Activated naive CD4-positive, alpha-beta T cell treated with anti-CD3 and anti-CD28 coated beads, Interleukin-2, amount 10 ng/mL, durations not matched to agents 7 days and 5 days (primary cell): ENCODE measurements at regions not wholly inside any gene's neighbourhood (a gene's known extent, or its start where the extent isn't known, plus 50 kb on each side); places are given as distances from the start of the nearest gene placed in this dataset.
A peak's percentile ranks its signal among the peaks of the same experiment; 100 is the strongest.

Experiments used
- CTCF ChIA-PET: fragments of 350-600 bp; sonication (Branson Sonifier 250); formaldehyde crosslinking; loops from one replicate; lab custom pipeline; 2021; ENCODE audit warnings: antibody characterized with exemption; lab: Charles Lee
- DNase-seq: peaks from one replicate; pipeline ENCODE4 v3.0.0-alpha.2; 2020
- H3K27ac Mint-ChIP-seq: one replicate; pipeline ENCODE4 v1.8.0; 2021; ENCODE audit warnings: mild to moderate bottlenecking, moderate library complexity, mixed read lengths
- H3K27me3 Mint-ChIP-seq: one replicate; pipeline ENCODE4 v1.8.0; 2021; ENCODE audit warnings: mild to moderate bottlenecking, mixed read lengths
- H3K36me3 Mint-ChIP-seq: one replicate; pipeline ENCODE4 v1.8.0; 2021; ENCODE audit warnings: mixed read lengths
- H3K4me1 Mint-ChIP-seq: one replicate; pipeline ENCODE4 v1.8.0; 2021; ENCODE audit warnings: mixed read lengths
- H3K4me3 Mint-ChIP-seq: one replicate; pipeline ENCODE4 v1.8.0; 2021; ENCODE audit warnings: mild to moderate bottlenecking, moderate library complexity, mixed read lengths
- H3K9me3 Mint-ChIP-seq: one replicate; pipeline ENCODE4 v1.8.0; 2021; ENCODE audit warnings: mixed read lengths

DNA sequence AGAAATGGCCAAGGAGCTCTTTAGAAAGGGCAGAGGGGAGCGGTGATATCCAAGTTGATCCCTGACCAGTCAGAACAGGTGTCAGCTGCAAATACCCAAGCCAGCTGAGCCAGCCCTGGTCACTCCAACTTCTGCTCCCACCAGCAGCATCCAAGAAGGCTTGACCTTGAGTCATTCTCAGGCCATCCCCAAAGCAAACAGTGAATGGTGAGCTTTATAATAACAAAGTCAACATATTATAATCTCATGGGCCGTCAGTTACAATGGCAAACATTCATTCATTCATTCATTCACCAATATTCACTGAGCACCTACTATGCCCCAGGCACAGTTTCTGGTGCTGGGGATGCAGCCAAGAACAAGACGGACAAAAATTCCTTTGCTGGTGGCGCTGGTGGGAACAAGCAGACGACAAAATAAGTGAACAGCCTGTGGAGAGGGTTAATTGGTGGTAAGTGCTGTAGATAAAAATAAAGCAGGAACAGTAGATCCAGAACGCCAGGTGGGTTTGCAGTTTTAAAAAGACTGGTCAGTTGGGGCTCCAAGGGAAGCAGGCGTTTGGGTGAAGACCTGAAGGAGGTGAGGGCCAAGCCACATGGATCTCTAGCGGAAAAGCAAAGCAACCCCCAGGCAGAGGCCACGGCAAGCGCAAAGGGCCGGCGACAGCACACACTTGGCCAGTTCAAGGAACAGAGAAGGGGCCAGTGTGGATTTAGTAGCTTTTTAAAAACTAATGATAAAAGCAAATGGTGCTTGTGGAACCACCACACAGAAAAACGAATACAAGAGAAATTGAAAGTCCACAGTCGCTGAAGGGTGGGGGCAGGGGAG, 131.8 kb upstream of the PTPN1 start:
- H3K9me3 Mint-ChIP-seq = no peaks in the 10 kb centered on the region
- H3K36me3 Mint-ChIP-seq = no peaks in the 10 kb centered on the region
- CTCF ChIA-PET = no interaction called here
- DNase-seq = no peak
- no peak overlapping the region for H3K27ac Mint-ChIP-seq
- no peak overlapping the region for H3K4me3 Mint-ChIP-seq
- H3K27me3 Mint-ChIP-seq = peaks cover 13% of the 10 kb centered on the region
- peaks cover 54% of the 10 kb centered on the region for H3K4me1 Mint-ChIP-seq

DNA sequence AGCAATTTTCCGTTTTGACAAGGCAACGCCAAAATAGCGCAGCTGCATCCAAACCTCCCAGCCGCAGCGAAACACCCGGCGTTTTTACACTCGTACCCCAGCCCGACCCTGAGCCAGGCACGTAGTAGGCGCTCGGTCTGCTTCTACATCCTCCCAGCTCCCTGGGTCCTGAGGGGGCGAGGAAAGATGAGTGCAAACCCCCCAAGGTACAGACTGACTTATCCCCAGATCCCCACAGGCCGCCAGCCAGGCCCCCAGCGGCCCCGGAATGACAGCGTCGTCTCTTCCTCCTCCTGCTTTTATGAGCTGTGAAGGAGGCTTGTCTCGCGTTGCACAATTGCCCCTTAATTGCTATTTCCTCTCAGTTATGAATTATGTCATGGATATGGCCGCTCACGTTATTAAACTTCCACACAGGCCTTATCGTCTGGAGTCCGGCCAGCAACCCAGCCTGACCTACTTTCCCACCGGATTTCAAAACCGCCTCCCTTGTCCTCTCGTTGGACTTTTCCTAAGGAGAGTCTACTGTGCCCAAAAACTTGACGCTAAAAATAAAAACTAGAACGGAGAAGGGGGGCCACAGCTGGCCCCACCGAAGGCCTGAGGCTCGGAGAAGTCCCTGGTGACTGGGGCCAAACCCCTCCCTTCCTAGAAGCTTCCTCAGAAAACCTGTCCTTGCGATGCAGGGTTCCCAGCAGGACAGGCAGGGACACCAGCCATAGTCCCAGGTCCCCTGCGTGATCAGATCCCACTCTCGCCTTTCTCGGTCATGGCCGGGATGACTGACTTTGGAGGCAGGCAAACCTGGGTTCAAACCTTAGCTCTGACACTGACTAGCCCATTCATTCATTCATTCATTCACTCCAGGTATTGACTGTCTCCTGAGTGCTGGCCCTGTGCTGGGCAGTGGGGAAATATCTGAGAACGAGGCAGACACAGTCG, 130.9 kb upstream of the PTPN1 start:
- no peaks in the 10 kb centered on the region for H3K9me3 Mint-ChIP-seq
- H3K27ac Mint-ChIP-seq = peak overlapping the region; percentile 39
- no peak for DNase-seq
- CTCF ChIA-PET = no interaction called here
- H3K4me1 Mint-ChIP-seq = peaks cover 63% of the 10 kb centered on the region
- H3K4me3 Mint-ChIP-seq = no peak overlapping the region
- peaks cover 4% of the 10 kb centered on the region for H3K27me3 Mint-ChIP-seq
- H3K36me3 Mint-ChIP-seq = no peaks in the 10 kb centered on the region

DNA sequence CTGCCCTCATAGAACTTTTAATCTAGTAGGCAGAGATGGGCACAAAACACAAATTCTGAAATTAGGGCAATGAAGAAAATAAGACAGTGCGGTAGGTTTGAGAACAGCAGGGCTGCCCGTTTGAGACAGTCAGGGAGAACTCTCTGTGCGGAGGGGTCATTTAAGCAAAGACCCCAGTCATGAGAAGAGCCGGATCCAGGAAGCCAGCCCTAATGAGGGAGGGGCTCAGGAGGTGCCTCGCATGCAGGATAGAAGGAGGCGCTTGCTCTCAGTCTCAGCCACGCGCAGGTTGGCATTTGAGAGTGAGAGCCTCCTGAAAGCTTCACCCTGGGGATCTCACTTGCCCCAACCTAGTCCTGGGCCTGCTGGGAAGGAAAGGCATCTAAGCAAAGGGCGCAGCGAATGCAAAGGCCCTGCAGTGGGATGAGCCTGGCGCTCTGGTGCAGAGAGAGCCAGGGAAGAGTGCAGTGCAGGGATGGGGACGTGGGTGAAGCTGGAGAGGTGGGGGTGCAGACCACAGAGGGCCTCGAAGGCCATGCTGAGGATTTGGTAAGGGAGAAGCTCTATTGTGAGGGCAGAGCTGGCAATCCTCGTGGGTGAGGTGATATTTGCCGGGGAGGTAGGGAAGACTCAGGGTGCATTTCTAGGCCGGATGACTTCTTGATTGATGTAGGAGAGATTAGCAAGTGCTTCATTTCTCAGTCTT, 130.0 kb upstream of the PTPN1 start:
- CTCF ChIA-PET = interaction anchor here (2.5 kb wide), 1 partner anchor 72 kb away, joined by 5 read pairs; no protein-coding TSS in a partner anchor
- DNase-seq = no peak
- no peaks in the 10 kb centered on the region for H3K9me3 Mint-ChIP-seq
- H3K36me3 Mint-ChIP-seq = no peaks in the 10 kb centered on the region
- no peak overlapping the region for H3K27ac Mint-ChIP-seq
- H3K4me3 Mint-ChIP-seq = no peak overlapping the region
- H3K27me3 Mint-ChIP-seq = peaks cover 4% of the 10 kb centered on the region
- H3K4me1 Mint-ChIP-seq = peaks cover 71% of the 10 kb centered on the region

- Mint-ChIP-seq H3K9me3 (no peaks in the 10 kb centered on the region), H3K4me3 (no peak overlapping the region), H3K4me1 (peaks cover 76% of the 10 kb centered on the region), H3K27ac (no peak overlapping the region), H3K27me3 (peaks cover 4% of the 10 kb centered on the region), H3K36me3 (no peaks in the 10 kb centered on the region)
- CTCF ChIA-PET = interaction anchor here (2.5 kb wide), 1 partner anchor 72 kb away, joined by 5 read pairs; no protein-coding TSS in a partner anchor
- no peak for DNase-seq
These were observed 129.5 kb upstream of the PTPN1 start for GRCh38 chr20:50380697-50381040.

- peak overlapping the region; percentile 8 for H3K4me3 Mint-ChIP-seq
- CTCF ChIA-PET = interaction anchor here (2.5 kb wide), 1 partner anchor 71 kb away, joined by 5 read pairs; no protein-coding TSS in a partner anchor
- H3K27ac Mint-ChIP-seq = peak overlapping the region; percentile 86
These were observed 129.0 kb upstream of the PTPN1 start for GRCh38 chr20:50381075-50381732.

GRCh38 chr20:50381771-50382593, 128.2 kb upstream of the PTPN1 start:
- H3K27ac Mint-ChIP-seq = peak overlapping the region; percentile 93
- no peaks in the 10 kb centered on the region for H3K9me3 Mint-ChIP-seq
- H3K36me3 Mint-ChIP-seq = no peaks in the 10 kb centered on the region
- H3K27me3 Mint-ChIP-seq = peaks cover 4% of the 10 kb centered on the region
- peak; percentile 58 for DNase-seq
- H3K4me3 Mint-ChIP-seq = peak overlapping the region; percentile 56
- CTCF ChIA-PET = interaction anchor here (0.8 to 2.5 kb wide), 2 partner anchors 70 to 206 kb away, joined by 3 to 5 read pairs; no protein-coding TSS in a partner anchor
- peaks cover 80% of the 10 kb centered on the region for H3K4me1 Mint-ChIP-seq

More at GRCh38 chr20:50381075-50381732, 129.0 kb upstream of the PTPN1 start:
- Mint-ChIP-seq H3K36me3 (no peaks in the 10 kb centered on the region), H3K27me3 (peaks cover 4% of the 10 kb centered on the region), H3K4me1 (peaks cover 80% of the 10 kb centered on the region), H3K9me3 (no peaks in the 10 kb centered on the region)
- no peak for DNase-seq

DNA sequence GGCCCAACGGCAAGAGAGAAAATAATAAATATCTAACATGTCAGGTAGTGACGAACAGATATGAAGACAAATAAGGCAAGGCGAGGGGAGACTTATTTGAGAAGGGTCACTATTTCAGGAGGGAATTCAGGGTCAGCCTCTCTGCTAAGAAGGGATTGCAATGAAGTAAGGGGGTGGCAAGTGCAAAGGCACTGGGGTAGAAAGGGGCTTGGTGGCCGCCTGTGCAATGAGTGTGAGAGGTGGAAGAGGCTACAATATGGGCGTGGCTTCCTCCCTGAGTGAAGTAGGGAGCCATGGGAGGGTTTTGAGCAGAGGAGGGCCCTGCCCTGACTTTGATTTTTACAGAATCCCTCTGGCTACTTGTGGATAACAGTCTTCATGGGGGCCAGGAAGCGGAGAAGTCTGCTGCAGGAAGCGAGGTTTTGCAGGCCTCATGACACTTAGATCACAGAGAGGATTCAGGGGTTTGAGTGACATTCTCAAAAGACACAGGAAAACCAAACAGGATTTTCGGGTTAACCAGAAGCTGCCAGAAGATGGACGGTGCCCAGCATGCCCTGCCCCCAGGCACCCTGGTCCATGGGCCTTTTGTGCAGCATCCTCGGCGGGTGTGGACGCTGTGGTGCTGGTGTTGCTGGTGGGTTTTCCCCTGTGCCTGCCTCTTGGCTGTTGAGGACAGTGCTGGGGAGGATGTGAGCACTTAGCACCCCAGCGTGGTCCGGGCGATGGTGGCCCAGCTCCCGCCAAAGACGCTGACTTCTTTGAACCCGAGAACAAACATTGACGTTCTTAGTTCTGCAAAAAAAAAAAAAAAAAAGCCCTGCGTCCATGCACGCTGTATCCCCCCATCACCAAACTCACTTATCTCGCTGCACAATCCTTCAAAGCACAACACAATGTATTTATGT, 124.2 kb upstream of the PTPN1 start:
- CTCF ChIA-PET = interaction anchor here (1.0 kb wide), 1 partner anchor 9 kb away, joined by 3 read pairs; no protein-coding TSS in a partner anchor
- Mint-ChIP-seq H3K4me1 (peaks cover 83% of the 10 kb centered on the region), H3K27me3 (peaks cover 21% of the 10 kb centered on the region), H3K9me3 (no peaks in the 10 kb centered on the region), H3K4me3 (peak overlapping the region; percentile 39), H3K36me3 (no peaks in the 10 kb centered on the region), H3K27ac (peak overlapping the region; percentile 87)
- peak; percentile 81 for DNase-seq

GRCh38 chr20:50386641-50386960, 123.6 kb upstream of the PTPN1 start:
- H3K4me1 Mint-ChIP-seq = peaks cover 77% of the 10 kb centered on the region
- H3K27me3 Mint-ChIP-seq = peaks cover 21% of the 10 kb centered on the region
- DNase-seq = peak; percentile 34
- CTCF ChIA-PET = interaction anchor here (1.0 kb wide), 1 partner anchor 8 kb away, joined by 3 read pairs; no protein-coding TSS in a partner anchor
- H3K36me3 Mint-ChIP-seq = no peaks in the 10 kb centered on the region
- peak overlapping the region; percentile 39 for H3K4me3 Mint-ChIP-seq
- peak overlapping the region; percentile 87 for H3K27ac Mint-ChIP-seq
- no peaks in the 10 kb centered on the region for H3K9me3 Mint-ChIP-seq

- no peak for DNase-seq
- CTCF ChIA-PET = interaction anchor here (0.8 kb wide), 1 partner anchor 33 kb away, joined by 4 read pairs; no protein-coding TSS in a partner anchor
- Mint-ChIP-seq H3K27me3 (peaks cover 21% of the 10 kb centered on the region), H3K27ac (peak overlapping the region; percentile 78), H3K4me1 (peaks cover 73% of the 10 kb centered on the region), H3K4me3 (no peak overlapping the region), H3K9me3 (no peaks in the 10 kb centered on the region), H3K36me3 (no peaks in the 10 kb centered on the region)
These were observed 122.8 kb upstream of the PTPN1 start for GRCh38 chr20:50387218-50387995.

GRCh38 chr20:50387996-50388332, 122.2 kb upstream of the PTPN1 start:
- CTCF ChIA-PET = interaction anchor here (0.8 kb wide), 1 partner anchor 33 kb away, joined by 4 read pairs; no protein-coding TSS in a partner anchor
- H3K9me3 Mint-ChIP-seq = no peaks in the 10 kb centered on the region
- no peak for DNase-seq
- peaks cover 21% of the 10 kb centered on the region for H3K27me3 Mint-ChIP-seq
- H3K36me3 Mint-ChIP-seq = no peaks in the 10 kb centered on the region
- peaks cover 71% of the 10 kb centered on the region for H3K4me1 Mint-ChIP-seq
- no peak overlapping the region for H3K27ac Mint-ChIP-seq
- H3K4me3 Mint-ChIP-seq = no peak overlapping the region

GRCh38 chr20:50388733-50389437, 121.3 kb upstream of the PTPN1 start:
- Mint-ChIP-seq H3K9me3 (no peaks in the 10 kb centered on the region), H3K4me3 (no peak overlapping the region), H3K27me3 (peaks cover 23% of the 10 kb centered on the region), H3K4me1 (peaks cover 62% of the 10 kb centered on the region), H3K27ac (no peak overlapping the region), H3K36me3 (no peaks in the 10 kb centered on the region)
- CTCF ChIA-PET = no interaction called here
- DNase-seq = no peak
